ENCODE measurements at regions not wholly inside any gene's neighbourhood (a gene's known extent, or its start where the extent isn't known, plus 50 kb on each side); places are given as distances from the start of the nearest gene placed in this dataset.

- no peaks in the 10 kb centered on the region; the same call in 1 of the 2 replicates for H3K4me1 Mint-ChIP-seq
- no peaks in the 10 kb centered on the region for H3K27me3 Mint-ChIP-seq (ENCODE audit: low read depth)
- H3K9me3 Mint-ChIP-seq, result peaks cover 20% of the 10 kb centered on the region
- ChIA-PET POLR2A (interaction anchor here (0.6 kb wide), 1 partner anchor 1526 kb away, joined by 4 read pairs; no protein-coding TSS in a partner anchor), CTCF (no interaction called here)
- H3K36me3 Mint-ChIP-seq, result peaks cover 13% of the 10 kb centered on the region
- TF ChIP-seq MAX (CRISPR knock-in tag; IDR thresholded peaks at IDR 0.05) (no peak), GTF2I (CRISPR knock-in tag; conservative IDR thresholded peaks at IDR 0.05) (no peak), TCF7 (CRISPR knock-in tag; IDR thresholded peaks at IDR 0.05; ENCODE audit: low read depth) (no peak), MLX (CRISPR knock-in tag; IDR thresholded peaks at IDR 0.05) (no peak), ZNF532 (CRISPR knock-in tag; IDR thresholded peaks at IDR 0.05; ENCODE audit: borderline replicate concordance) (no peak), JAZF1 (CRISPR knock-in tag; IDR thresholded peaks at IDR 0.05) (no peak), TP53 (CRISPR knock-in tag; IDR thresholded peaks at IDR 0.05) (no peak), MXD4 (CRISPR knock-in tag; IDR thresholded peaks at IDR 0.05; ENCODE audit: borderline replicate concordance) (no peak), SOX15 (CRISPR knock-in tag; IDR thresholded peaks at IDR 0.05) (no peak), NR1H2 (CRISPR knock-in tag; IDR thresholded peaks at IDR 0.05) (no peak), SMAD3 (CRISPR knock-in tag; IDR thresholded peaks at IDR 0.05; ENCODE audit: borderline replicate concordance) (no peak), EMX1 (CRISPR knock-in tag; IDR thresholded peaks at IDR 0.05) (no peak), FOXP4 (CRISPR knock-in tag; IDR thresholded peaks at IDR 0.05) (no peak), ZNF416 (CRISPR knock-in tag; IDR thresholded peaks at IDR 0.05) (no peak), ZNF423 (CRISPR knock-in tag; IDR thresholded peaks at IDR 0.05) (no peak), NR3C1 (CRISPR knock-in tag; conservative IDR thresholded peaks at IDR 0.05; ENCODE audit: low read depth) (no peak), JUN (CRISPR knock-in tag; IDR thresholded peaks at IDR 0.05) (no peak), ZNF425 (CRISPR knock-in tag; conservative IDR thresholded peaks at IDR 0.05) (no peak), GABPB1 (CRISPR knock-in tag; IDR thresholded peaks at IDR 0.05) (no peak)
- no peak for ATAC-seq
- H3K4me3 Mint-ChIP-seq, result no peak overlapping the region
- H3K27ac Mint-ChIP-seq, result no peak overlapping the region
- DNase-seq (ENCODE audit: low spot score), result no peak
Measured at GRCh38 chr3:176759815-176760506, 437.3 kb downstream of the TBL1XR1 start.

Data from WTC11 (cell line).